AG09309 (cell line): ENCODE measurements at regions not wholly inside any gene's neighbourhood (a gene's known extent, or its start where the extent isn't known, plus 50 kb on each side); places are given as distances from the start of the nearest gene placed in this dataset.

Experiments used
- DNase-seq: peaks from one replicate; pipeline ENCODE4 v3.0.0-alpha.2; 2010; ENCODE audit warnings: low read depth
- H3K4me3 ChIP-seq: 2 replicates; pipeline ENCODE4 v1.5.1; 2011; ENCODE audit warnings: mild to moderate bottlenecking, low read depth, low read length, moderate library complexity; ENCODE audit not compliant: control insufficient read depth
- TF ChIP-seq, protein P1 (sequence below): IDR thresholded peaks from 2 replicates; pipeline ENCODE4 v1.5.1; 2011; ENCODE audit warnings: mild to moderate bottlenecking, low read depth, low read length, inconsistent platforms; ENCODE audit not compliant: insufficient read depth, control insufficient read depth; ENCODE audit errors: missing control alignments

DNA sequence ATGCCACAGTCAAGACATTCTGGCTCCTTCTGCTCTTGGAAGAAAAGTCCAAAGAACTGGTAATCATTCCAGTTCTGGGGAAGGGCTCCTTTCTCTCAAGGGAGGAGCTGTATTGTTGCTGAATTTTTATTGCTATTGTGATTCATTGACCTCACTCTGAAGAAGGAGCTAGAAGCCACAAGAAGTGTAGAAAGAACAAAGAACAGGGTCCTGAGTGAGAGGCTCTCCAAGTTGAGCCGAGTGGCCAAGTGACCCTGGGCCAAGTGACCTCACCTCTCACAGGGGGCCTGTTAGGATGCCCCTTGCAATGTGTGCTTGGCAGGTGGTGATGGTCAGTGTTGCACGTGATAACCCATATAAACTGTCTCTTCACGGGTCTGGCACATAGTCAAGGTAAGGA, 173.3 kb downstream of the FGF18 start:
- H3K4me3 ChIP-seq, result no peak overlapping the region
- DNase-seq, result no peak
- TF ChIP-seq, protein P1, sequence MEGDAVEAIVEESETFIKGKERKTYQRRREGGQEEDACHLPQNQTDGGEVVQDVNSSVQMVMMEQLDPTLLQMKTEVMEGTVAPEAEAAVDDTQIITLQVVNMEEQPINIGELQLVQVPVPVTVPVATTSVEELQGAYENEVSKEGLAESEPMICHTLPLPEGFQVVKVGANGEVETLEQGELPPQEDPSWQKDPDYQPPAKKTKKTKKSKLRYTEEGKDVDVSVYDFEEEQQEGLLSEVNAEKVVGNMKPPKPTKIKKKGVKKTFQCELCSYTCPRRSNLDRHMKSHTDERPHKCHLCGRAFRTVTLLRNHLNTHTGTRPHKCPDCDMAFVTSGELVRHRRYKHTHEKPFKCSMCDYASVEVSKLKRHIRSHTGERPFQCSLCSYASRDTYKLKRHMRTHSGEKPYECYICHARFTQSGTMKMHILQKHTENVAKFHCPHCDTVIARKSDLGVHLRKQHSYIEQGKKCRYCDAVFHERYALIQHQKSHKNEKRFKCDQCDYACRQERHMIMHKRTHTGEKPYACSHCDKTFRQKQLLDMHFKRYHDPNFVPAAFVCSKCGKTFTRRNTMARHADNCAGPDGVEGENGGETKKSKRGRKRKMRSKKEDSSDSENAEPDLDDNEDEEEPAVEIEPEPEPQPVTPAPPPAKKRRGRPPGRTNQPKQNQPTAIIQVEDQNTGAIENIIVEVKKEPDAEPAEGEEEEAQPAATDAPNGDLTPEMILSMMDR, result no peak

DNA sequence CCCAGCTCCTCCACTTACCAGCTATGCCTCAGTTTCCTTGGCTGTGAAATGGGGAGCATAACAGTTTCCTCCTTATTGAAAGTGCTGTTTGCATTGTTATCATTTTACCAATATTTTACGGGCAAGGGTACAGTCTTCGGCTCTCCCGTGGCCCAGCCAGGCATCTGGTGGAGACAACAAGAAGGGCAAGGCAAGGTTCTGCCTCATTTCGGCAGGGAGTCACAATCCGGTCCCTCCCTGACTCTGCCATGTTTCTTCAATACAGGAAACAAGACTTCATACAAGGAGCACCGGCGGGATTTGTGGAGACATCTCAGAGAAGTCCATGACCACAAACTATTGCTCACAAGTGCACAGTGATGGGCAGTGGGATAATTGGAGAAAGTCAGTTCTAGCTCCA, 174.0 kb downstream of the FGF18 start:
- no peak overlapping the region for H3K4me3 ChIP-seq
- no peak for DNase-seq
- TF ChIP-seq, protein P1, result no peak

DNA sequence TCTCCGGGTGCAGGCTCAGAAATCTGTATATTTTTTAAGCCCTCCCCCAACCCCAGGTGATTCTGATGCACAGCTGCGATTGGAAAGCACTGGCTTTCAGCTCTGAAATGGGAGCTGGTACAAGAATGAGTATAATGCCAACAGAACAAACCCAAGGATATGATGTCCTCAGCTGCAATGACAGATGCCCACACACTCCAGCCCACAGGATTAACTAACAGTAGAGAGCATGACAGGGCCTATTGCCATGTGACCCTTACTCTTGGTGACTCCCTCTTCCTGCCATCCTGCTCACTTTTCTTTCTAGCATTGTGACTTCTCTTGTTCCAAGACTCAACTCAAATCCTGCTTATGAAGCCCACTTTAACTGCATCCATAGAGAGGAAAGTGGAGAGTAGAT, 174.5 kb downstream of the FGF18 start:
- no peak for DNase-seq
- TF ChIP-seq, protein P1, result no peak
- H3K4me3 ChIP-seq, result no peak overlapping the region

DNA sequence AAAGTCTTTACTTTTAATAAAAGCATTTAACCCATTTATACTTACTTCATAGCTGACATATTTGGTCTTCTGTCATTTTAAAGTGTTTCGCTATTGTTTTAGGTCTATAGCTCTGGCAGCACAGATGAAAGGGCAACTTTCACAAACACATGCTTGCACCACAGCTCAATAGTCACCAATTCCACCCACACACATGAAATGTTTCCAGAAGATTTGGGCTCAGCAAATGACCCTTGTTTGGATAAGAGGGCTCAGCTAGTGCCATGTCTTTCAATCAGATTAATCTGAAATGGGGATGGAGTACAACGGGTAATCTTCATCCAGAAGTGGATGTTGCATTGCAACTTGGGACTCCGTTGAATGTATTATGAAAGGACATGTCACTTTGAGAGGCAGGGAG, 176.0 kb downstream of the FGF18 start:
- TF ChIP-seq, protein P1, result no peak
- DNase-seq, result no peak
- no peak overlapping the region for H3K4me3 ChIP-seq

DNA sequence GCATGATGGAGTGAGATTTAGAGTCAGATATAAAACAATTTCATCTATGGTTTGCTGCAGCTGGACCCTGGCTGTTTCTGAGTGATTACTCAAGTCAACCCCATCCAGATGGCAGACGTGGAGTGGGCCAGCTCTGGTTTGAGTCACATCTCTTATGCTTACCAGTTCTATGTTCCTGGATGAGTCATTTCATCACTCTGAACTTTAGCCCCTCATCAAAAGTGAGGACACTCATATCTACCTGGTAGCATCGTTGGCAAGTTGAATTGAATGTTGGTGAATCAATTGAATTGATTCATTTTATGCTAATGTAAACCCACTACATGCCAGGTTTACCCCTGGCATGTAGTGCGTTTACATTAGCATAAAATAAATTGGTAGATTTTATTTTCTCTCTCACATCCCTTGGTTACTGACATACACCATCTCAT, 176.4 kb downstream of the FGF18 start:
- DNase-seq, result no peak
- TF ChIP-seq, protein P1, result no peak
- H3K4me3 ChIP-seq, result no peak overlapping the region

DNA sequence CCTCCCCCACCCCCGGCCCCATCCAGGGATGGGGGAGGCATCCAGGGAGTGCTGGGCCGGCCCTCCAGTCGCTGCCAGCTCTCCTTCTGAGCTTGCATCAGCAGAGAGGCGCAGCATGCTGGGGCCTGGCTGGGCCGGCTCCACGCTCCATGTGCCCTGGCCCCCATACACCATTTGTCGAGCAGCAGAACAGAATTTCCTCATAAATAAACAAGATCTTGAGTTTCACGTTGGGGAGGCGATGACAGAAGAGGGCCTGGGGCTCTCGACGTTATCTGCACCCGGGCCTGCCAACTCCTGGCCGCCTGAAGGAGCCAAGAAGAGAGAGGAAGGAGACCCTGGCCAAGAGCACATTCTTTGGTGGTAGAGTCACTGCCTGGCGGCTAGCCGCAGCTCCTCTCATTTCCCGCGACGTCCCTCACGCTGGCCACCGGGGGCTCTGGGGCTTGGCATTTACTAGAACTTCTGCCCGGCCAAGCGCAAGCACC, 177.0 kb downstream of the FGF18 start:
- TF ChIP-seq, protein P1, result no peak
- no peak overlapping the region for H3K4me3 ChIP-seq
- DNase-seq, result no peak
